ENCODE measurements at regions not wholly inside any gene's neighbourhood (a gene's known extent, or its start where the extent isn't known, plus 50 kb on each side); places are given as distances from the start of the nearest gene placed in this dataset.

DNA sequence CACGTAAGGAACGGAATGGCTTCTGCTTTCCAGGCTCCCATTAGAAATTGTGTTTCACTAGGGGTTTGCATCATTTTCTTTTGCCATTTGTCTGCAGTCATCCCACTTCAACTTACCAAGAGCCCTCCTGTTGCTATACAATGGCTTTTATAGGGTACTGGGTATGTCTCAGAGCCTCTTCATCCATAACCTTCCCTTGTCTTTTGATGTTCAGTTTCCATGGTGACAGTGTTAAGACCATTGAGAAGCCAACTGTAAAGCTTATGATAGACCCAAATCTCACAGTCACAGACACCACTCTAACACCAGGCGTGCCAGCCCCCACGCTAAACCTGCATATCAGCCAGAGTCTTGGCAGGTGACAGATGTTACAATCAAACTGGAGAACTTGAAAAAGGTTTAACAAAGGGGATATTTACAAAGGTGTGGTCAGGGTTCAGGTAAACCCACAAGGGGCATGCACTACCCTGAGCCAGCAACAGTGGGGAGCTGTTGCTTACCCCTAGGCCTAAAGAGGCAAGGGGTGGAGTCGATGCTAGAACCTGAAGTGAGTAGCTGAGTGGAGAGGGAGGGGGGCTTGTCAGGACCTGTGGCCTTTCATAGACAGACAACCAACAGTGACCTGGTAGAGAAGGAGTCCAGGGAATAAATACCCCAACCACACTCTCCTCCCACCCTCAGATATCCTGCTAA is 53.2 kb upstream of the ABLIM1 start:
- Histone ChIP-seq H3K4me1 (ENCODE audit: low read length) (no peaks in the 10 kb centered on the region), H3K9ac (ENCODE audit: low read length) (no peak overlapping the region), H2AFZ (ENCODE audit: low read length) (no peak overlapping the region), H3K9me3 (replicated peaks; ENCODE audit: insufficient read depth, low read length) (no peaks in the 10 kb centered on the region), H3K4me2 (ENCODE audit: low read depth, low read length) (no peak overlapping the region), H4K20me1 (ENCODE audit: insufficient read depth, low read length) (no peaks in the 10 kb centered on the region), H3F3A (ENCODE audit: insufficient read depth, low read length) (no peaks in the 10 kb centered on the region), H3K27ac (ENCODE audit: low read length) (no peak overlapping the region), H3K9me2 (replicated peaks; ENCODE audit: insufficient read depth, low read length) (no peaks in the 10 kb centered on the region), H3K27me3 (replicated peaks; ENCODE audit: insufficient read depth, low read length) (no peaks in the 10 kb centered on the region), H3K79me2 (ENCODE audit: low read length) (no peaks in the 10 kb centered on the region), H3K36me3 (replicated peaks; ENCODE audit: insufficient read depth, low read length) (no peaks in the 10 kb centered on the region), H3K4me3 (ENCODE audit: low read length) (no peak overlapping the region)
- TF ChIP-seq EZH2 (optimal IDR thresholded peaks at IDR 0.05; ENCODE audit: low read depth, low read length) (no peak), EZH2phosphoT487 (IDR thresholded peaks at IDR 0.05; ENCODE audit: low read length) (no peak)
- TF ChIP-seq, protein P1, sequence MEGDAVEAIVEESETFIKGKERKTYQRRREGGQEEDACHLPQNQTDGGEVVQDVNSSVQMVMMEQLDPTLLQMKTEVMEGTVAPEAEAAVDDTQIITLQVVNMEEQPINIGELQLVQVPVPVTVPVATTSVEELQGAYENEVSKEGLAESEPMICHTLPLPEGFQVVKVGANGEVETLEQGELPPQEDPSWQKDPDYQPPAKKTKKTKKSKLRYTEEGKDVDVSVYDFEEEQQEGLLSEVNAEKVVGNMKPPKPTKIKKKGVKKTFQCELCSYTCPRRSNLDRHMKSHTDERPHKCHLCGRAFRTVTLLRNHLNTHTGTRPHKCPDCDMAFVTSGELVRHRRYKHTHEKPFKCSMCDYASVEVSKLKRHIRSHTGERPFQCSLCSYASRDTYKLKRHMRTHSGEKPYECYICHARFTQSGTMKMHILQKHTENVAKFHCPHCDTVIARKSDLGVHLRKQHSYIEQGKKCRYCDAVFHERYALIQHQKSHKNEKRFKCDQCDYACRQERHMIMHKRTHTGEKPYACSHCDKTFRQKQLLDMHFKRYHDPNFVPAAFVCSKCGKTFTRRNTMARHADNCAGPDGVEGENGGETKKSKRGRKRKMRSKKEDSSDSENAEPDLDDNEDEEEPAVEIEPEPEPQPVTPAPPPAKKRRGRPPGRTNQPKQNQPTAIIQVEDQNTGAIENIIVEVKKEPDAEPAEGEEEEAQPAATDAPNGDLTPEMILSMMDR (IDR thresholded peaks at IDR 0.05; ENCODE audit: low read length) = no peak
- DNase-seq = no peak

- no peaks in the 10 kb centered on the region for H3K9me2 ChIP-seq (replicated peaks; ENCODE audit: insufficient read depth, low read length)
These were observed 53.8 kb upstream of the ABLIM1 start for GRCh38 chr10:114711869-114712250.

GRCh38 chr10:114713525-114714090 is 55.5 kb upstream of the ABLIM1 start:
- no peaks in the 10 kb centered on the region for H3K27me3 ChIP-seq (replicated peaks; ENCODE audit: insufficient read depth, low read length)
- no peaks in the 10 kb centered on the region for H3K9me2 ChIP-seq (replicated peaks; ENCODE audit: insufficient read depth, low read length)
- H3K9ac ChIP-seq (ENCODE audit: low read length) = no peak overlapping the region
- H3K79me2 ChIP-seq (ENCODE audit: low read length) = no peaks in the 10 kb centered on the region
- no peaks in the 10 kb centered on the region for H3K4me1 ChIP-seq (ENCODE audit: low read length)
- H3K4me3 ChIP-seq (ENCODE audit: low read length) = no peak overlapping the region
- no peak overlapping the region for H3K27ac ChIP-seq (ENCODE audit: low read length)
- DNase-seq = no peak
- H3K4me2 ChIP-seq (ENCODE audit: low read depth, low read length) = no peak overlapping the region
- no peaks in the 10 kb centered on the region for H3K9me3 ChIP-seq (replicated peaks; ENCODE audit: insufficient read depth, low read length)
- no peaks in the 10 kb centered on the region for H4K20me1 ChIP-seq (ENCODE audit: insufficient read depth, low read length)
- TF ChIP-seq EZH2 (optimal IDR thresholded peaks at IDR 0.05; ENCODE audit: low read depth, low read length) (no peak), EZH2phosphoT487 (IDR thresholded peaks at IDR 0.05; ENCODE audit: low read length) (no peak)
- TF ChIP-seq, protein P1 (IDR thresholded peaks at IDR 0.05; ENCODE audit: low read length) = no peak
- no peaks in the 10 kb centered on the region for H3K36me3 ChIP-seq (replicated peaks; ENCODE audit: insufficient read depth, low read length)
- H2AFZ ChIP-seq (ENCODE audit: low read length) = no peak overlapping the region
- no peaks in the 10 kb centered on the region for H3F3A ChIP-seq (ENCODE audit: insufficient read depth, low read length)

More at GRCh38 chr10:114711869-114712250, 53.8 kb upstream of the ABLIM1 start:
- Histone ChIP-seq H4K20me1 (ENCODE audit: insufficient read depth, low read length) (no peaks in the 10 kb centered on the region), H3K9me3 (replicated peaks; ENCODE audit: insufficient read depth, low read length) (no peaks in the 10 kb centered on the region), H3F3A (ENCODE audit: insufficient read depth, low read length) (no peaks in the 10 kb centered on the region), H3K9ac (ENCODE audit: low read length) (no peak overlapping the region), H3K4me2 (ENCODE audit: low read depth, low read length) (no peak overlapping the region), H3K4me3 (ENCODE audit: low read length) (no peak overlapping the region), H2AFZ (ENCODE audit: low read length) (no peak overlapping the region), H3K27me3 (replicated peaks; ENCODE audit: insufficient read depth, low read length) (no peaks in the 10 kb centered on the region), H3K79me2 (ENCODE audit: low read length) (no peaks in the 10 kb centered on the region), H3K27ac (ENCODE audit: low read length) (no peak overlapping the region), H3K4me1 (ENCODE audit: low read length) (no peaks in the 10 kb centered on the region), H3K36me3 (replicated peaks; ENCODE audit: insufficient read depth, low read length) (no peaks in the 10 kb centered on the region)
- DNase-seq = no peak
- TF ChIP-seq EZH2 (optimal IDR thresholded peaks at IDR 0.05; ENCODE audit: low read depth, low read length) (no peak), EZH2phosphoT487 (IDR thresholded peaks at IDR 0.05; ENCODE audit: low read length) (no peak)
- TF ChIP-seq, protein P1 (IDR thresholded peaks at IDR 0.05; ENCODE audit: low read length) = no peak
